Activated CD4-positive, alpha-beta memory T cell treated with anti-CD3 and anti-CD28 coated beads, Interleukin-2, amount 10 ng/mL, durations not matched to agents 7 days and 5 days (primary cell): ENCODE measurements at regions not wholly inside any gene's neighbourhood (a gene's known extent, or its start where the extent isn't known, plus 50 kb on each side); places are given as distances from the start of the nearest gene placed in this dataset.
A peak's percentile ranks its signal among the peaks of the same experiment; 100 is the strongest.
"Not testable (repeated sequence)": the region's sequence is repeated elsewhere in the genome, so short reads cannot be mapped to it uniquely, and the experiment has no call there.

ENCODE experiments used
- CTCF ChIA-PET: fragments of 350-600 bp; sonication (Branson Sonifier 250); formaldehyde crosslinking; loops from one replicate; lab custom pipeline; 2021; ENCODE audit warnings: antibody characterized with exemption, inconsistent platforms; lab: Charles Lee
- POLR2A ChIA-PET: fragments of 350-600 bp; sonication (Branson Sonifier 250); formaldehyde crosslinking; loops from one replicate; lab custom pipeline; 2021; ENCODE audit warnings: antibody characterized with exemption; lab: Charles Lee
- DNase-seq: peaks from one replicate; pipeline ENCODE4 v3.0.0-alpha.2; 2020
- H3K27ac Mint-ChIP-seq: one replicate; pipeline ENCODE4 v1.8.0; 2021; ENCODE audit warnings: mild to moderate bottlenecking, mixed read lengths
- H3K27me3 Mint-ChIP-seq: one replicate; pipeline ENCODE4 v1.8.0; 2021; ENCODE audit warnings: mixed read lengths
- H3K36me3 Mint-ChIP-seq: one replicate; pipeline ENCODE4 v1.8.0; 2021; ENCODE audit warnings: low read depth, mixed read lengths
- H3K4me1 Mint-ChIP-seq: one replicate; pipeline ENCODE4 v1.8.0; 2021; ENCODE audit warnings: mixed read lengths
- H3K4me3 Mint-ChIP-seq: one replicate; pipeline ENCODE4 v1.8.0; 2021; ENCODE audit warnings: mild to moderate bottlenecking, mixed read lengths
- H3K9me3 Mint-ChIP-seq: one replicate; pipeline ENCODE4 v1.8.0; 2021; ENCODE audit warnings: mixed read lengths

DNA sequence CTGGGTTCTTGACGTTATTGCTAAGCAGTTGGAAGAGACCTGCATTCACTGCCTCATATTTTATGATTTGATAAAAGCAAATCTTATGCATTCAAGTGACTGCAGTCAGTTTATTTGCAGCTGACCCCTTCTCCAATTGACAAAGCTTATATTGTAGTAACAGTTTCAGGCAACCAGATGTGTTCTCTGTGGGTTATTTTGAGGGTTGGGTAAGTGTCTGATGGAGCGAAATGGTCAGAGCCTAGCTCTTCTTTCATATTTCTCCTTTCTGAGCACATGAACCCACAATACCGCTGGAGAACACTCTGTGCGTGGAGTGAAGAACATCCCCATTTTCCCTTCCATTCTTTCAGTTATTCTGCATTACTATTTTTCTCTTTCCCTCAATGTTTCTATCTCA, 125.8 kb upstream of the KCNH8 start:
- DNase-seq = no peak
- H3K36me3 Mint-ChIP-seq = no peaks in the 10 kb centered on the region
- POLR2A ChIA-PET = no interaction called here
- H3K4me1 Mint-ChIP-seq = no peaks in the 10 kb centered on the region
- no peak overlapping the region for H3K27ac Mint-ChIP-seq
- CTCF ChIA-PET = no interaction called here
- peaks cover 6% of the 10 kb centered on the region for H3K27me3 Mint-ChIP-seq
- H3K9me3 Mint-ChIP-seq = no peaks in the 10 kb centered on the region
- H3K4me3 Mint-ChIP-seq = no peak overlapping the region

DNA sequence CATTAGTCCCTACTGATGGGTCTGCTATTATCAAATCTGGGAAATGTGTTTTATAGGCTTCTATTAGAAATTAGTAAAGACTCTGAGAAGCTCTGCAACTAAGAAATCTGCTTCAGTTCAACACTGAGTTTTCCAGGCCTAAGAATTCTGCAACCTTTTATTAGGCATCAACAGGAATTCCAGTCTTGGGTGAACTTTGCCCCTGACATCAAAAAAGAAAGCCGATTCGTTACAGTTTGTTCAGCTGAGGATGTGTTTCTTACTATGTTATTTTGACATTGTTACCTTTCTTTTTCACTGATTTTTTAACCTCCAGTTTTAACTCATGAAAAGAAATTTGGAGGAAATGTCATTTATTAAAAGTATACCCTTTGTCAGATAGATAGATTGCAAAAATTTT, 131.5 kb upstream of the KCNH8 start:
- H3K36me3 Mint-ChIP-seq = no peaks in the 10 kb centered on the region
- ChIA-PET CTCF (no interaction called here), POLR2A (no interaction called here)
- DNase-seq = no peak
- no peak overlapping the region for H3K4me3 Mint-ChIP-seq
- H3K27me3 Mint-ChIP-seq = no peaks in the 10 kb centered on the region
- H3K4me1 Mint-ChIP-seq = no peaks in the 10 kb centered on the region
- H3K9me3 Mint-ChIP-seq = no peaks in the 10 kb centered on the region
- no peak overlapping the region for H3K27ac Mint-ChIP-seq

- Mint-ChIP-seq H3K4me3 (no peak overlapping the region), H3K36me3 (no peaks in the 10 kb centered on the region), H3K4me1 (no peaks in the 10 kb centered on the region), H3K27me3 (no peaks in the 10 kb centered on the region), H3K9me3 (no peaks in the 10 kb centered on the region), H3K27ac (no peak overlapping the region)
- CTCF ChIA-PET = no interaction called here
- DNase-seq = no peak
- POLR2A ChIA-PET = no interaction called here
Observed at GRCh38 chr3:19013879-19014278, 134.4 kb upstream of the KCNH8 start.

- Mint-ChIP-seq H3K27ac (no peak overlapping the region), H3K36me3 (no peaks in the 10 kb centered on the region), H3K4me3 (no peak overlapping the region), H3K4me1 (no peaks in the 10 kb centered on the region), H3K9me3 (no peaks in the 10 kb centered on the region), H3K27me3 (no peaks in the 10 kb centered on the region)
- POLR2A ChIA-PET = no interaction called here
- DNase-seq = no peak
- CTCF ChIA-PET = no interaction called here
Observed at GRCh38 chr3:19012846-19013245, 135.5 kb upstream of the KCNH8 start.

- Mint-ChIP-seq H3K4me3 (no peak overlapping the region), H3K36me3 (no peaks in the 10 kb centered on the region), H3K9me3 (no peaks in the 10 kb centered on the region), H3K27ac (no peak overlapping the region), H3K4me1 (no peaks in the 10 kb centered on the region), H3K27me3 (no peaks in the 10 kb centered on the region)
- DNase-seq = no peak
- POLR2A ChIA-PET = no interaction called here
- CTCF ChIA-PET = no interaction called here
Observed at GRCh38 chr3:19002606-19003005, 145.7 kb upstream of the KCNH8 start.

- ChIA-PET CTCF (no interaction called here), POLR2A (no interaction called here)
- H3K9me3 Mint-ChIP-seq = no peaks in the 10 kb centered on the region
- no peak overlapping the region for H3K27ac Mint-ChIP-seq
- no peaks in the 10 kb centered on the region for H3K4me1 Mint-ChIP-seq
- no peak overlapping the region for H3K4me3 Mint-ChIP-seq
- DNase-seq = no peak
- no peaks in the 10 kb centered on the region for H3K36me3 Mint-ChIP-seq
- peaks cover 2% of the 10 kb centered on the region for H3K27me3 Mint-ChIP-seq
Observed at GRCh38 chr3:18998069-18998468, 150.2 kb upstream of the KCNH8 start.

DNA sequence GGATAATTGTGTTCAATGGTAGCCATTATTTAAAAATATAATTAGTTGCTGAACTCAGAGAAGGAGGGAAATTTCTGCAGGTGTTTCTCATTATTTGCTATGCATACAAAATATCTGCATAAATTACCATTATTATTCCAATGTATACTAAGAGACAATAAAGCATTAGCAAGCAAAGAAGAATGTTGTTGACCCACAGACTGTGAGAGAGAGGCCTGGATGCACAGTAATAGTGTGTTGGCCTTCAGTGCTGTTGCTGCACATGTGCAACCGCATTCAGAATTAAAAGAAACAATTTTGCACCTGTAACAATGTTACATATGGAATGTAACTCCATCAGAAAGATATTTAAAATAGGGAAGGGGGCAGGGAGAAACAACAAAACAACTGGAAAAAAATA, 155.6 kb upstream of the KCNH8 start:
- DNase-seq = no peak
- peaks cover 33% of the 10 kb centered on the region for H3K27me3 Mint-ChIP-seq
- no peak overlapping the region for H3K4me3 Mint-ChIP-seq
- no peak overlapping the region for H3K27ac Mint-ChIP-seq
- CTCF ChIA-PET = no interaction called here
- no peaks in the 10 kb centered on the region for H3K9me3 Mint-ChIP-seq
- POLR2A ChIA-PET = no interaction called here
- H3K36me3 Mint-ChIP-seq = no peaks in the 10 kb centered on the region
- peaks cover 16% of the 10 kb centered on the region for H3K4me1 Mint-ChIP-seq

GRCh38 chr3:18989237-18989795, 159.0 kb upstream of the KCNH8 start:
- CTCF ChIA-PET = interaction anchor here (0.8 to 2.7 kb wide), 9 partner anchors 19 to 1148 kb away, joined by 3 to 17 read pairs (median 3); no protein-coding TSS in a partner anchor
- DNase-seq = no peak
- POLR2A ChIA-PET = interaction anchor here (0.8 kb wide), 1 partner anchor 545 kb away, joined by 3 read pairs; no protein-coding TSS in a partner anchor
- Mint-ChIP-seq H3K4me3 (peak overlapping the region; percentile 35), H3K27ac (no peak overlapping the region), H3K27me3 (peaks cover 38% of the 10 kb centered on the region), H3K36me3 (no peaks in the 10 kb centered on the region), H3K9me3 (no peaks in the 10 kb centered on the region), H3K4me1 (peaks cover 16% of the 10 kb centered on the region)

- H3K27me3 Mint-ChIP-seq = peaks cover 38% of the 10 kb centered on the region
- no peaks in the 10 kb centered on the region for H3K9me3 Mint-ChIP-seq
- H3K36me3 Mint-ChIP-seq = no peaks in the 10 kb centered on the region
- no peak for DNase-seq
- H3K4me1 Mint-ChIP-seq = peaks cover 16% of the 10 kb centered on the region
- CTCF ChIA-PET = interaction anchor here (0.7 to 2.7 kb wide), 14 partner anchors 17 to 1148 kb away, joined by 3 to 17 read pairs (median 3); no protein-coding TSS in a partner anchor
- no peak overlapping the region for H3K4me3 Mint-ChIP-seq
- no peak overlapping the region for H3K27ac Mint-ChIP-seq
- POLR2A ChIA-PET = interaction anchor here (0.8 kb wide), 2 partner anchors 427 to 544 kb away, joined by 3 read pairs; no protein-coding TSS in a partner anchor
Observed at GRCh38 chr3:18988614-18989229, 159.6 kb upstream of the KCNH8 start.

GRCh38 chr3:18987862-18988447, 160.4 kb upstream of the KCNH8 start:
- POLR2A ChIA-PET = interaction anchor here (0.8 kb wide), 1 partner anchor 426 kb away, joined by 3 read pairs; no protein-coding TSS in a partner anchor
- H3K27ac Mint-ChIP-seq = no peak overlapping the region
- H3K4me1 Mint-ChIP-seq = peaks cover 16% of the 10 kb centered on the region
- H3K4me3 Mint-ChIP-seq = no peak overlapping the region
- CTCF ChIA-PET = interaction anchor here (0.7 to 2.7 kb wide), 11 partner anchors 17 to 1147 kb away, joined by 3 to 17 read pairs (median 3); no protein-coding TSS in a partner anchor
- peaks cover 38% of the 10 kb centered on the region for H3K27me3 Mint-ChIP-seq
- H3K9me3 Mint-ChIP-seq = no peaks in the 10 kb centered on the region
- no peaks in the 10 kb centered on the region for H3K36me3 Mint-ChIP-seq
- no peak for DNase-seq

GRCh38 chr3:18987070-18987469, 161.2 kb upstream of the KCNH8 start:
- H3K27ac Mint-ChIP-seq = no peak overlapping the region
- CTCF ChIA-PET = interaction anchor here (1.5 kb wide), 1 partner anchor 229 kb away, joined by 4 read pairs; no protein-coding TSS in a partner anchor
- H3K27me3 Mint-ChIP-seq = peaks cover 40% of the 10 kb centered on the region

DNA sequence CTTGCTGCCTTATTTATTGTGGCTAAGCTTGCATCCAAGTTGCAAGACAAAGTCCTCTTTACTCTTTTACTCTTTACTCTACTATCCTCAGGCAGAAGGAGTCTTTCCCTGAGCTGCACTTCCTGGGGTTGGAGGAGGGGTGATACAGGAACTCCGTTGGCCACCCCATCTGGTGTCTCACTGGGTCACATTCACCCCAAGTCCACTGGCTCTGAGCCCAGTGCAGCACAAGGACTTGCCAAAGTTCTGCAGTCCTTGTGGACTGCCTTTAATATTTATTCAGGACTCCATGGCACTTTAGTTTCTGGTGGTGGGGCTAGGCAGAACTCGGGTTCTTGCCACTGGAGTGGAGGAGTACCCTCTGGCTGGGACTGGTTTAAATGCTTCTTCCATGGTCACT, 165.4 kb upstream of the KCNH8 start:
- H3K4me3 Mint-ChIP-seq = no peak overlapping the region
- peaks cover 13% of the 10 kb centered on the region for H3K27me3 Mint-ChIP-seq
- no peaks in the 10 kb centered on the region for H3K4me1 Mint-ChIP-seq
- POLR2A ChIA-PET = interaction anchor here (0.6 kb wide), 1 partner anchor 641 kb away, joined by 3 read pairs; no protein-coding TSS in a partner anchor
- no peaks in the 10 kb centered on the region for H3K36me3 Mint-ChIP-seq
- no peaks in the 10 kb centered on the region for H3K9me3 Mint-ChIP-seq
- H3K27ac Mint-ChIP-seq = no peak overlapping the region
- CTCF ChIA-PET = no interaction called here
- no peak for DNase-seq

More at GRCh38 chr3:18987070-18987469, 161.2 kb upstream of the KCNH8 start:
- H3K4me1 Mint-ChIP-seq = peaks cover 16% of the 10 kb centered on the region
- no peak for DNase-seq
- no peaks in the 10 kb centered on the region for H3K9me3 Mint-ChIP-seq
- H3K4me3 Mint-ChIP-seq = no peak overlapping the region
- H3K36me3 Mint-ChIP-seq = no peaks in the 10 kb centered on the region
- POLR2A ChIA-PET = no interaction called here

DNA sequence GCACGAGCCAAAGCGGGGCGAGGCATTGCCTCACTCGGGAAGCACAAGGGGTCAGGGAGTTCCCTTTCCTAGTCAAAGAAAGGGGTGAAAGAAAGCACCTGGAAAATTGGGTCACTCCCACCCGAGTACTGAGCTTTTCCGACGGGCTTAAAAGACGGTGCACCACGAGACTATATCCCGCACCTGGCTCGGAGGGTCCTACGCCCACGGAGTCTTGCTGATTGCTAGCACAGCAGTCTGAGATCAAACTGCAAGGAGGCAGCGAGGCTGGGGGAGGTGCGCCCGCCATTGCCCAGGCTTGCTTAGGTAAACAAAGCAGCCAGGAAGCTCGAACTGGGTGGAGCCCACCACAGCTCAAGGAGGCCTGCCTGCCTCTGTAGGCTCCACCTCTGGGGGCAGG, 172.2 kb upstream of the KCNH8 start:
- H3K27ac Mint-ChIP-seq, H3K27me3 Mint-ChIP-seq, DNase-seq, H3K4me3 Mint-ChIP-seq, H3K4me1 Mint-ChIP-seq, H3K9me3 Mint-ChIP-seq, POLR2A ChIA-PET, CTCF ChIA-PET, H3K36me3 Mint-ChIP-seq: not testable (repeated sequence)
